ENCODE measurements at regions not wholly inside any gene's neighbourhood (a gene's known extent, or its start where the extent isn't known, plus 50 kb on each side); places are given as distances from the start of the nearest gene placed in this dataset.
"Not testable (repeated sequence)": the region's sequence is repeated elsewhere in the genome, so short reads cannot be mapped to it uniquely, and the experiment has no call there.

- DNase-seq: no peak
Measured at GRCh38 chrX:20711366-20711765, 444.7 kb upstream of the RPS6KA3 start.

DNA sequence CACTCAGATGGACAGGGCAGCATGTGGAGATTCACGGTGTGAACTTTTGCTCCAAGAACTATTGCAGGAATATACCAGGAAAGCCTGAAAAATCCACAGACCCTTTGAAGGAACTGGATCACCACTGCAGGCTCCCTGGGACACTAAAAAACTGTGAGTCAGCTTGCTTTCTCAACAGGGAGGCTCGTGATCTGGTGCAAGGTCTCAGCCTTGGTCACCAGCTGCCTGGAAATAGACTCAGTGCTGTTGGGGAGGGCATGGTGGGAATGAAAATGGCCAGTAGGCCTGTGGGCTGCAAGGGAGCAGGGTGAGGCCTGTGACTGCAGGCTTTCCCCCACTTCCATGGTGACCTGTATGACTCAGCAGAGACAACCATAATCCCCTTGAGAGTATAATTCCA lies 426.4 kb upstream of the RPS6KA3 start:
- no peak for DNase-seq

DNA sequence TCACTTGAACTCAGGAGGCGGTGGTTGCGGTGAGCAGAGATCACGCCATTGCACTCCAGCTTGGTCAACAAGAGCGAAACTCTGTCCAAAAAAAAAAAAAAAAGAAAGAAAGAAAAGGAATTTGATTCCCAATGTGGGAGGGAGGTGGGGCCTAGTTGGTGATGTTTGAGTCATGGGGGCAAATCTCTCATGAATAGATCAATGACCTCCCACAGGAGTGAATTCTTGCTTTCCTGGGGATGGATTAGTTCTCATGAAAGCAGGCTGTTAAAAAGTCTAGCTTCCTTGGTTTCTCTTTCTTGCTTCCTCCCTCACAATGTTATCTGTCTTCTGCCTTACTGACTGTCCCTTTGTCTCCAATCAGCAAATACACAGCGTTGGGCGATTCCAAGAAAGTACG lies 419.5 kb upstream of the RPS6KA3 start:
- DNase-seq: no peak

DNA sequence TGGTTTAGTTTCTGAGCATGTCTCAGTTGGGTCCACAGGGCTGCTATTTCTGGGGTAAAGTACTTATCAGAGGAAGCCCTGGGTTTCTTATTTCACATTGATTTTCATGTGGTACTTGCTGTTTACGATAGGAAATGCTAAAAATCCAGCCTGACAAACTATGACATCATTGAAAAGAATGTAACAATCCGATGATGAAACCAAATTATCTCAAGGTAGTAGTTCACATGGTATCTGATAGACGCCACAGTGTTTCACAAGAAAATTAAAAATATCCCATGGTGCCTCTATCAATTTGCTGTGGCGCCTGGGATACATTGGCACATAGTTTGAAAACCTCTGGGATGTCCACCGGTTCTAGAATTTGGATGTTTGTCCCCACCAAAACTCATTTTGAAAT lies 418.9 kb upstream of the RPS6KA3 start:
- no peak for DNase-seq

- no peak for DNase-seq
Measured at GRCh38 chrX:20681683-20682082, 415.0 kb upstream of the RPS6KA3 start.

DNA sequence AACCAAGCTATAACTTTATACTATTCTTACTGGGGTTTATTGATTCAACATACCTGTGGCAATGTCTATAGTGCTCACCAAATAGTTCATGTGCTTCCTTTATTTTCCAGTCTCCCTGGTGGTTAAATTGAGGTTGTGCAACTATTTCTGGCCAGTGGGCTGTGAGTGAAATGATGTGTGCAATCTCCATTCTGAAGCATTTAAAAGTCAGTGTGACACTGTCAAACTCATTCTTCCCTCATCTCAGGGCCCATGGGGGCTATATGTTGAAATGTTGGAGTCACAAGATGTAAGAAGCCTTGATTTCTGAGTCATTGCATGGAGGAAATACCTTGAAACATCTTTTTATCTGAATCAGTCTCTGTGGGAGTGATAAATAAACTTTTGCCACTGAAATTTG lies 414.3 kb upstream of the RPS6KA3 start:
- DNase-seq: no peak

GRCh38 chrX:20672476-20672875 lies 405.8 kb upstream of the RPS6KA3 start:
- no peak for DNase-seq

GRCh38 chrX:20671746-20672145 lies 405.0 kb upstream of the RPS6KA3 start:
- not testable (repeated sequence) for DNase-seq

- DNase-seq: no peak
Measured at GRCh38 chrX:20670611-20671010, 403.9 kb upstream of the RPS6KA3 start.

DNA sequence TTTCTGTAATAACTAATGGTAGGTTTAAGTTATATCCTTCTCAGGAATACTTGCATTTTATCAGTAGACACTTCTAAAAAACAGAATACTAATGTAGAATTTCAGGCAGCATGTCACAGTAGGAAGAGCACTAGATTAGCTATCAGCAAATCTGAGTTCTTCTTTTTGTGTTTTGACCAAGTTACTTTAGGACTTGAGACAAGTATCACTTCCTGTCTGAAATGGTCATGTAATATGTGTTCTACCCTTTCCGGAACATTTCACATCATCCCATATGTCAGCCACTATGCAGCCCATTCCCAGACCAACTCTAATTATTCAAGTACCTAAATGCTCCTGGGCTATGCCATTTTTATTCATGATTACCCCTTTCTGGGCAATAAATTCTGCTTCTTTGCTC lies 401.8 kb upstream of the RPS6KA3 start:
- DNase-seq: no peak

GRCh38 chrX:20666331-20666730 lies 399.6 kb upstream of the RPS6KA3 start:
- no peak for DNase-seq

GRCh38 chrX:20665481-20665880 lies 398.8 kb upstream of the RPS6KA3 start:
- no peak for DNase-seq

GRCh38 chrX:20664774-20665173 lies 398.1 kb upstream of the RPS6KA3 start:
- no peak for DNase-seq

DNA sequence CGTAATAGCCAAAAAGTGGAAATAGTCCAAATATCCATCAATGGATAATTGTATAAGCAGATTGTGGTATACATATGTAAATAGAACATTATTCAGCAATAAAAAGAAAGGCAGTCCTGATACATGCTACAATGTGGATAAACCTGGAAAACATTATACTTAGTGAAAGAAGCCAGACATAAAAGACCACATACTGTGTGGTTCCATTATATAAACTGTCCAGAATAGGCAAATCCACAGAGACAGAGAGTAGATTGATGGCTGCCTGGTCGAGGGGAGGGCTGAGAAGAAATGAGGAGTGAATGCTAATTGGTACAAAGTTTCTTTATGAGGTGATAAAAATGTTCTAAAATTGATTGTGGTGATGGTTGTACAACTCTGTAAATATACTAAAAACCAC lies 397.4 kb upstream of the RPS6KA3 start:
- no peak for DNase-seq

- DNase-seq: no peak
Measured at GRCh38 chrX:20663336-20663735, 396.6 kb upstream of the RPS6KA3 start.

GRCh38 chrX:20656721-20657120 lies 390.0 kb upstream of the RPS6KA3 start:
- no peak for DNase-seq

DNA sequence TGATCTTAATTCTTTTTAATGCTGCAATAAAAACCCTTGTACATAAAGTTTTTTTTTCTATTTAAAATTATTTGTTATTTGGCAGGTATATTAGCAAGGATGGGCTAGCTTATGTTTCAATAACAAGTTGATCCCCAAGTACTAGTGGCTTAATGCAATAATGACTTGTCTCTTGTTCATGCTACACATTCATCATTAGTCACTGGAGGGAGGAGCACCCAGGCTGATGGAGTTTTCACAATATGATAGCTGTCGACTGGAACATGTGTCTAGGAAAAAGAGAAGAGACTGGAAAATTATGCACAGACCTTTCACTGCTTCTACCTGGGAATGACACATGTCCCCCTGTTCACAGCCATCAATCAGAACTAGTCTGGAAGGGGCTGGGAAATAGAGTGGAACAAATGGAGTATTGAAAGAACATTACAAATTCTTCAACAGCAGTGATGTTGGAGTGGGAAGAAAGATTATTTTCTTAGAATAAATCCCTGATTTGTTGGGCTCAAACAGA lies 387.9 kb upstream of the RPS6KA3 start:
- DNase-seq: no peak

DNA sequence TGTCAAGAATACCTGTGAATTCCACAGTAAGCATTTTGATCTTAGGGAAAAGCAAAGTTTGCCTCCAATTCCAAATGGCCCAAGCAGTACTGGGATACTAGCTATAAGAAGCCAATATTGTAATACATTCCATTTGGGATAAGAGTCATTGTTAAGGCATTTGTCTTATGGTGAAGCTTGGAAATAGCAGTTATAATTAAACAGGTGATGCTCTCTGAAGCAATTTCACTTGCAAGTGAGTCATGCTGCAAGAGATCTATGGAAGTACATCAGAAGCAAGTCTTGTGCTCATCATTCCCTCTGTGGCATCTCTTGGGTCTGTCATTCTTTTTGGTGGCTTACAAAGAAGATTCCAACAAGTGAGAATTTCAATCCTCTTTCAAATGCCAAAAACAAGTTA lies 386.4 kb upstream of the RPS6KA3 start:
- DNase-seq: no peak

DNA sequence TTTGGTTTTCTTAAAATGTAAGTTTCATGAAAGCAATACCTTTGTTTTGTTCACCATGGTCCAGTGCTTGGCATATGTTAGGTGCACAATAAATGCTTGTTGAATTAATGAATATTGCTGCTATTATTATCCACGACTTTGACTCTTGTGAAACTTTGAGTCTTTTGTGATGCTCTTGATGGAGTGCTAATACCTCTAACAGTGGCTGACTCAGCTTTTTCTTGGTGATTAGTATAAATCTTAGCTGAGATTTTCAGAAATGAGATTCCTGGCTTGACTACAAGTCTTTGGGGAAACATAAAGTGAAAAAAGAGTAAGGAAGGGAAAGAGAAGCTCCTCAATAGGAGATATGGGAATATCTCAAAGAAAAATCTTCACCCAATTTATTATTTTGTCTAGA lies 375.2 kb upstream of the RPS6KA3 start:
- no peak for DNase-seq

DNA sequence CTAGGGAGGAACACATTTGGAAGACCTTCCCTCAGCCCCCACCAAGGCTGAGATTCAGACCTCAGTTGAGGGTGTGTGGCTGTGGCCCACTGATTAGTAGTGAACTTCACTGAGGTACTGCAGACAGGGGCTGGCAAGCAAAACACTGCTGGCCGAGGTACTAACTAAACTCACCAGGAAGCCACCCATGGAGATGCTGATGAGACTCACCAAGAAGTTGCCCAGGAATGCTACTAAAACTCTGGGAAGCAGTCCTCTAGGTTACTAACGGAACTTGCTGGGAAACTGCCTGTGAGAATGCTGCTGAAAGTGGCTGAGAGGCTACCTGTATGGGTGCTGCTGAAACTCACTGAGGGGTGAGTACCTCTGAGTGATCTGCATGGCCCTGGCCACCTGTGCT lies 372.4 kb upstream of the RPS6KA3 start:
- no peak for DNase-seq

GRCh38 chrX:20637351-20637750 lies 370.6 kb upstream of the RPS6KA3 start:
- no peak for DNase-seq

- no peak for DNase-seq
Measured at GRCh38 chrX:20633451-20633850, 366.7 kb upstream of the RPS6KA3 start.

- DNase-seq: no peak
Measured at GRCh38 chrX:20623448-20623847, 356.7 kb upstream of the RPS6KA3 start.

DNA sequence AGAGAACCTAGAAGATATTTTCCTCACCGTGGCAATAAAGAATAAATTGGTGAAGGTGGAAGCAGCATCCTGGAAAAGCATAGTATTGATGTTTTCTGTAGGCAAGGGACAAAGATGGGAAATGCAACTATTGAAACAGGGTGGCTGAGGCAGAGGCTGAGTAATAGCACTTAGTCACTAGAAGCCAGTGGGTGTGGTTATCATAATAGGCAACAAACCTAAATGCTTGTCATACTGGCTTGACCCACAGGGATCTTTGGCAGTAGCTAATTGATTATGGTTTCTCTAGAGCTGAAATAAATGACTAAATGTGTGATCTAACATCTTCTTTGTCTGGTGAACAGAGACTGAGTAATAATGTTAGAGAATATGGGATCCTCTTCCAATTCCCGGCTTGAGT lies 353.6 kb upstream of the RPS6KA3 start:
- no peak for DNase-seq

- no peak for DNase-seq
Measured at GRCh38 chrX:20609916-20610415, 343.3 kb upstream of the RPS6KA3 start.

- DNase-seq: no peak
Measured at GRCh38 chrX:20606831-20607230, 340.1 kb upstream of the RPS6KA3 start.

Measured in hematopoietic multipotent progenitor cell treated with erythropoietin and hydrocortisone succinate and interleukin-3 and kit ligand, for 4 days (in vitro differentiated cells).